PC-9 (cell line): ENCODE measurements at regions not wholly inside any gene's neighbourhood (a gene's known extent, or its start where the extent isn't known, plus 50 kb on each side); places are given as distances from the start of the nearest gene placed in this dataset.
A peak's percentile ranks its signal among the peaks of the same experiment; 100 is the strongest.

Source experiments
- BruUV-seq: library from RNA; stranded (reverse); fragments of 400-500 nt; replicated peaks from 2 replicates; lab custom pipeline; 2021; lab: Mats Ljungman, UMichigan
- CTCF ChIA-PET: fragments of 300-600 bp; sonication (Branson Sonifier 250); formaldehyde crosslinking; loops from one replicate; lab custom pipeline; 2022; ENCODE audit warnings: antibody characterized with exemption; lab: Charles Lee
- POLR2A ChIA-PET: fragments of 300-600 bp; sonication (Branson Sonifier 250); formaldehyde crosslinking; loops from one replicate; lab custom pipeline; 2022; ENCODE audit warnings: antibody characterized with exemption; ENCODE audit not compliant: unreplicated experiment; lab: Charles Lee
- DNase-seq, 2 experiments: peaks; one replicate each; pipeline versions ENCODE4 v3.0.0 to v3.0.0-alpha.2; 2015 to 2022; ENCODE audit warnings: mixed read lengths in 1 of 2
- H2AFZ ChIP-seq: fragments of 200-600 bp; sonication (generic); 2 replicates; pipeline ENCODE4 v1.8.1; 2017; ENCODE audit warnings: antibody characterized with exemption
- H3F3A ChIP-seq: fragments of 200-600 bp; sonication (generic); 2 replicates; pipeline ENCODE4 v1.8.1; 2017; ENCODE audit warnings: antibody characterized with exemption, mild to moderate bottlenecking, low read depth; ENCODE audit not compliant: insufficient read depth
- H3K27ac ChIP-seq: fragments of 200-600 bp; sonication (generic); 2 replicates; pipeline ENCODE4 v1.6.1; 2016; ENCODE audit warnings: mixed run types
- H3K27me3 ChIP-seq: fragments of 200-600 bp; sonication (generic); 2 replicates; pipeline ENCODE4 v1.6.1; 2016; ENCODE audit warnings: low read depth, mixed run types; ENCODE audit not compliant: insufficient read depth
- H3K36me3 ChIP-seq: fragments of 200-600 bp; sonication (generic); 2 replicates; pipeline ENCODE4 v1.6.1; 2016; ENCODE audit warnings: low read depth, mixed run types
- H3K4me1 ChIP-seq: fragments of 200-600 bp; sonication (generic); replicated peaks from 2 replicates; pipeline ENCODE4 v1.6.1; 2016; ENCODE audit warnings: mixed run types; ENCODE audit not compliant: insufficient read depth
- H3K4me2 ChIP-seq: fragments of 200-600 bp; sonication (generic); 2 replicates; pipeline ENCODE4 v1.6.1; 2017; ENCODE audit warnings: mixed run types
- H3K4me3 ChIP-seq: fragments of 200-600 bp; sonication (generic); 2 replicates; pipeline ENCODE4 v1.6.1; 2016; ENCODE audit warnings: mixed run types
- H3K79me2 ChIP-seq: fragments of 200-600 bp; sonication (generic); 2 replicates; pipeline ENCODE4 v1.6.1; 2017; ENCODE audit warnings: low read depth, mixed run types
- H3K9me2 ChIP-seq: fragments of 200-600 bp; sonication (generic); 2 replicates; pipeline ENCODE4 v1.8.1; 2017; ENCODE audit warnings: mild to moderate bottlenecking; ENCODE audit not compliant: insufficient read depth
- H3K9me3 ChIP-seq: fragments of 200-600 bp; sonication (generic); 2 replicates; pipeline ENCODE4 v1.8.1; 2016; ENCODE audit warnings: low read depth; ENCODE audit not compliant: insufficient read depth
- H4K20me1 ChIP-seq: fragments of 200-600 bp; sonication (generic); 2 replicates; pipeline ENCODE4 v1.8.1; 2017; ENCODE audit not compliant: insufficient read depth
- EZH2 ChIP-seq: fragments of 200-600 bp; sonication (generic); IDR thresholded peaks from 2 replicates; pipeline ENCODE4 v1.8.0; 2017; ENCODE audit warnings: antibody characterized with exemption, low read depth
- intact Hi-C: fragments of 100-400 bp; cut with micrococcal nuclease; formaldehyde crosslinking; loops from one replicate; pipeline ENCODE4 v1.10.0; 2022; ENCODE audit not compliant: unreplicated experiment
- TF ChIP-seq, protein P1 (sequence below): fragments of 200-600 bp; sonication (generic); conservative IDR thresholded peaks from 2 replicates; pipeline ENCODE4 v1.6.1; 2017; ENCODE audit warnings: mixed run types, antibody characterized with exemption, mild to moderate bottlenecking, moderate library complexity

DNA sequence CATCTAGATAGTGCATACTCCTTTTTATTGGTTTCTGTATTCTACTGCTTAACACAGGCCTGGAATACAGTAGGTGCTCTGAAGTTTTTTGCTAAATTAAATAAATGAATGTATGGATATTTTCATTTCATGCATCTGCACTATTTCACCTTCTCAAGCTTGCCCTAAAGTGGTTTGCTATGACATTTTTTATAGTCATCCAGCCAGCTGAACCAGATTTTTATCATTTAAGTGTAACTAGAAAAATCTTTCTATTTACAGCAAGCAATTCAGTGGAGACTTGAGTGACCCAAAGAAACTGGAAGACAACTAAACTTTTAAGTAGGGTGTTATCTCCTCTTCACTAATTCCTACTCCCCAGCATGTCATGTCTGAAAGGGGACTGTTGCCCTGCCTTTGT is 354.9 kb downstream of the OSR1 start:
- Histone ChIP-seq H2AFZ (no peak overlapping the region), H4K20me1 (no peaks in the 10 kb centered on the region), H3K36me3 (0 out of 2 replicates have a peak, but pooled peaks cover 4% of the 10 kb centered on the region), H3K4me1 (peaks cover 10% of the 10 kb centered on the region), H3K9me2 (no peaks in the 10 kb centered on the region; the same call in 1 of the 2 replicates), H3K79me2 (no peaks in the 10 kb centered on the region), H3K9me3 (no peaks in the 10 kb centered on the region), H3K4me2 (peak overlapping the region; percentile 24), H3F3A (no peaks in the 10 kb centered on the region), H3K27ac (no peak overlapping the region), H3K27me3 (no peaks in the 10 kb centered on the region), H3K4me3 (no peak overlapping the region)
- TF ChIP-seq, protein P1, sequence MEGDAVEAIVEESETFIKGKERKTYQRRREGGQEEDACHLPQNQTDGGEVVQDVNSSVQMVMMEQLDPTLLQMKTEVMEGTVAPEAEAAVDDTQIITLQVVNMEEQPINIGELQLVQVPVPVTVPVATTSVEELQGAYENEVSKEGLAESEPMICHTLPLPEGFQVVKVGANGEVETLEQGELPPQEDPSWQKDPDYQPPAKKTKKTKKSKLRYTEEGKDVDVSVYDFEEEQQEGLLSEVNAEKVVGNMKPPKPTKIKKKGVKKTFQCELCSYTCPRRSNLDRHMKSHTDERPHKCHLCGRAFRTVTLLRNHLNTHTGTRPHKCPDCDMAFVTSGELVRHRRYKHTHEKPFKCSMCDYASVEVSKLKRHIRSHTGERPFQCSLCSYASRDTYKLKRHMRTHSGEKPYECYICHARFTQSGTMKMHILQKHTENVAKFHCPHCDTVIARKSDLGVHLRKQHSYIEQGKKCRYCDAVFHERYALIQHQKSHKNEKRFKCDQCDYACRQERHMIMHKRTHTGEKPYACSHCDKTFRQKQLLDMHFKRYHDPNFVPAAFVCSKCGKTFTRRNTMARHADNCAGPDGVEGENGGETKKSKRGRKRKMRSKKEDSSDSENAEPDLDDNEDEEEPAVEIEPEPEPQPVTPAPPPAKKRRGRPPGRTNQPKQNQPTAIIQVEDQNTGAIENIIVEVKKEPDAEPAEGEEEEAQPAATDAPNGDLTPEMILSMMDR, result no peak
- no peak for TF ChIP-seq EZH2
- BruUV-seq, result no TSS peak
- CTCF ChIA-PET, result no interaction called here
- DNase-seq, result no peak
- intact Hi-C loops, result no loop called here
- POLR2A ChIA-PET, result no interaction called here

DNA sequence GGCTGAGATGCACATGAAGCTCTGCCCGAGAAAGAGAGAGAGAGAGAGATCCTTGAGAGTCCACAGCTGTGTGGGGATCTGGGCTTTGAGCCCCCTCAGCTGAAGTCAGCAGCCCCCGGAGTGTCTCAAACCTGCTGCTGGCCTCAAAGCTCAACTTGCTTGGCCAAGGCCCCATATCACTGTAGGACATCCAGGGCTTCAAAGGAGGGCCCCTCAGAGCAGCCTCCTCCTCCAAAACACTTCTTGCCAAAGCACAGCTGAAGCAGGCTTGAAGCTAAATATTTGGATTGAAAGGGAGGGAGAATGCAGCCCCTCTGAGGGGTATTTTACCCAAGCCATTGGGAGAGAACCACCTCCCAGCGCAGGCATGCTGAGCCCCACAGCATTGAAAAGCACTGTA is 357.6 kb downstream of the OSR1 start:
- Histone ChIP-seq H3K4me1 (peaks cover 10% of the 10 kb centered on the region), H2AFZ (no peak overlapping the region), H3K4me2 (no peak overlapping the region), H3K36me3 (no peaks in the 10 kb centered on the region), H3K27ac (no peak overlapping the region), H3F3A (no peaks in the 10 kb centered on the region), H3K27me3 (no peaks in the 10 kb centered on the region), H3K4me3 (no peak overlapping the region), H3K79me2 (no peaks in the 10 kb centered on the region), H3K9me3 (no peaks in the 10 kb centered on the region), H4K20me1 (no peaks in the 10 kb centered on the region), H3K9me2 (no peaks in the 10 kb centered on the region; the same call in 1 of the 2 replicates)
- intact Hi-C loops, result no loop called here
- DNase-seq, result no peak
- no TSS peak for BruUV-seq
- TF ChIP-seq, protein P1, result no peak
- no peak for TF ChIP-seq EZH2
- POLR2A ChIA-PET, result no interaction called here
- CTCF ChIA-PET, result no interaction called here

DNA sequence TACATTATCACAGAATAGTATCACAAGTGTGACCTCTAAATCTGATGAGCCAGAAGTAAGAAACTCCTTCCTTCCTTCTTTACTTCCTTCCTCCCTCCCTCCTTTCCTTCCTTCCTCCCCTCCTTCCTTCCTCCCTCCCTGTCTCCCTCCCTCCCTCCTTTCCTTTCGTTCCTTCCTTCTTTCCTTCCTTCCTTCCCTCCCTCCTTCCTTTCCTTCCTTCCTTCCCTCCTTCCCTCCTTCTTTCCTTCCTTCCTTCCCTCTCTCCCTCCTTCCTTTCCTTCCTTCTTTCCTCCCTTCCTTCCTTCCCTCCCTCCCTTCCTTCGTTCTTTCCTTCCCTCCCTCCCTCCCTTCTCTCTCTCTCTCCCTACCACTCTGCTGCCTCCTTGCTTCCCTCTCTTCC is 359.2 kb downstream of the OSR1 start:
- Histone ChIP-seq H2AFZ (no peak overlapping the region), H3K79me2 (no peaks in the 10 kb centered on the region), H3K4me3 (no peak overlapping the region), H3K36me3 (no peaks in the 10 kb centered on the region), H3K9me2 (no peaks in the 10 kb centered on the region; the same call in 1 of the 2 replicates), H3K4me1 (peaks cover 10% of the 10 kb centered on the region), H3F3A (no peaks in the 10 kb centered on the region), H3K9me3 (no peaks in the 10 kb centered on the region), H4K20me1 (no peaks in the 10 kb centered on the region), H3K27me3 (no peaks in the 10 kb centered on the region), H3K27ac (no peak overlapping the region), H3K4me2 (no peak overlapping the region)
- no peak for TF ChIP-seq EZH2
- TF ChIP-seq, protein P1, result no peak
- POLR2A ChIA-PET, result no interaction called here
- intact Hi-C loops, result no loop called here
- no TSS peak for BruUV-seq
- CTCF ChIA-PET, result no interaction called here
- DNase-seq, result no peak
